ENCODE measurements at regions not wholly inside any gene's neighbourhood (a gene's known extent, or its start where the extent isn't known, plus 50 kb on each side); places are given as distances from the start of the nearest gene placed in this dataset.
"Not testable (repeated sequence)": the region's sequence is repeated elsewhere in the genome, so short reads cannot be mapped to it uniquely, and the experiment has no call there.

GRCh38 chr12:4822572-4822971 is 87.1 kb upstream of the KCNA1 start:
- Mint-ChIP-seq H3K4me1 (peaks cover 36 to 39% of the 10 kb centered on the region in 2 donors), H3K9me3 (no peaks in the 10 kb centered on the region), H3K4me3 (no peak overlapping the region), H3K27ac (peak overlapping the region in 1 of 6 donors; percentile 33), H3K27me3 (ENCODE audit: low read depth in 3 of 3) (peaks cover 0 to 4% (median 2%) of the 10 kb centered on the region in 3 donors), H3K36me3 (peaks cover 0 to 9% (median 0%) of the 10 kb centered on the region in 3 donors)
- DNase-seq, result no peak

GRCh38 chr12:4824380-4824779 is 85.3 kb upstream of the KCNA1 start:
- H3K9me3 Mint-ChIP-seq, result no peaks in the 10 kb centered on the region
- peaks cover 0 to 9% (median 0%) of the 10 kb centered on the region in 3 donors for H3K36me3 Mint-ChIP-seq
- H3K4me3 Mint-ChIP-seq, result no peak overlapping the region
- H3K27ac Mint-ChIP-seq, result no peak overlapping the region
- peaks cover 52 to 54% of the 10 kb centered on the region in 2 donors for H3K4me1 Mint-ChIP-seq
- DNase-seq, result no peak
- peaks cover 0 to 4% (median 1%) of the 10 kb centered on the region in 3 donors for H3K27me3 Mint-ChIP-seq (ENCODE audit: low read depth in 3 of 3)

- Mint-ChIP-seq H3K4me1 (peaks cover 61 to 63% of the 10 kb centered on the region in 2 donors), H3K27me3 (ENCODE audit: low read depth in 3 of 3) (peaks cover 2 to 4% (median 3%) of the 10 kb centered on the region in 3 donors), H3K4me3 (peak overlapping the region; percentile 49 to 69 (median 63)), H3K27ac (peak overlapping the region in 5 of 6 donors; percentile 46 to 89 (median 79)), H3K9me3 (no peaks in the 10 kb centered on the region), H3K36me3 (peaks cover 0 to 9% (median 0%) of the 10 kb centered on the region in 3 donors)
- peak in 2 of 3 donors; percentile 10 to 22 for DNase-seq
Measured at GRCh38 chr12:4825011-4825858, 84.5 kb upstream of the KCNA1 start.

DNA sequence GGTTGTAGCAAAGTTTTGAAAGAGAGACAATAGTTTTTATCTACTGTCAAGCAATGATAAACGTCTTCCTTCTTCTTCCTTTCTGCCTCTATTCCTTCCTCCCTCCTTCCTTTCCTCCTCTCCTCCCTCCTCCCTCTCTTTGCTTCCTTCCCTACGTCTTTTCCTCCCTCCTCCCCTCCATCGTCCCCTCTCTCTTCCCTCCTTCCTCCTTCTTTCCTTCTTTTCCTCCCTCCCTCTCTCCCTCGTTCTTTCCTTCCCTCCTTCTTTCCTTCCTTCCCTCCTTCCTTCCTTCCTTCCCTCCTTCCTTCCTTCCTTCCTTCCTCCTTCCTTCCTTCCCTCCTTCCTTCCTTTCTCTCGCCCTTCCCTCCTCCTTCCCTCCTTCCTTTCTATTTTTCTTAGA is 82.8 kb upstream of the KCNA1 start:
- Mint-ChIP-seq H3K36me3 (peaks cover 0 to 9% (median 0%) of the 10 kb centered on the region in 3 donors), H3K4me3 (peak overlapping the region in 1 of 5 donors; percentile 26), H3K4me1 (peaks cover 65 to 72% of the 10 kb centered on the region in 2 donors), H3K27me3 (ENCODE audit: low read depth in 3 of 3) (peaks cover 3 to 7% (median 5%) of the 10 kb centered on the region in 3 donors), H3K9me3 (no peaks in the 10 kb centered on the region), H3K27ac (peak overlapping the region in 5 of 6 donors; percentile 40 to 89 (median 55))
- no peak for DNase-seq

DNA sequence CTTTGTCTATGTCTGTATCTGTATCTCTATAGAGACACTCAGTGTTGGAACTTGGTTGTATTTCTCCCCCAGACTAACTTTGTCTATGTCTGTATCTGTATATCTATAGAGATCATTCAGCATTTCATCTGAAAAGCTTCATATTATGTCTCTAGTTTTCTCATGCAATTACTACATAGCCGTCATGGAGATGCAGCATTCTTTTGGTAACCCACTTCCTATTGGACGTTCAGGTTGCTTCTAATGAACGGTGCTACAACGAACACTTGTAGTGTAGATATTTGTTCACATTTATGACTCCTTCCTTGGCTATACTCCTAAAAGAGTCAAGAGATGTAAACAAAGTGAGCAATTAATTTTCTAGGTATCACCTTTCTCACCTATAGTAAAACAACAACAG is 81.5 kb upstream of the KCNA1 start:
- H3K4me3 Mint-ChIP-seq, result peak overlapping the region in 4 of 5 donors; percentile 22 to 62 (median 40)
- peaks cover 0 to 4% (median 0%) of the 10 kb centered on the region in 3 donors for H3K36me3 Mint-ChIP-seq
- H3K27ac Mint-ChIP-seq, result peak overlapping the region in 3 of 6 donors; percentile 13 to 60 (median 55)
- peaks cover 65 to 72% of the 10 kb centered on the region in 2 donors for H3K4me1 Mint-ChIP-seq
- H3K27me3 Mint-ChIP-seq (ENCODE audit: low read depth in 3 of 3), result peaks cover 3 to 5% (median 5%) of the 10 kb centered on the region in 3 donors
- no peaks in the 10 kb centered on the region for H3K9me3 Mint-ChIP-seq
- no peak for DNase-seq

DNA sequence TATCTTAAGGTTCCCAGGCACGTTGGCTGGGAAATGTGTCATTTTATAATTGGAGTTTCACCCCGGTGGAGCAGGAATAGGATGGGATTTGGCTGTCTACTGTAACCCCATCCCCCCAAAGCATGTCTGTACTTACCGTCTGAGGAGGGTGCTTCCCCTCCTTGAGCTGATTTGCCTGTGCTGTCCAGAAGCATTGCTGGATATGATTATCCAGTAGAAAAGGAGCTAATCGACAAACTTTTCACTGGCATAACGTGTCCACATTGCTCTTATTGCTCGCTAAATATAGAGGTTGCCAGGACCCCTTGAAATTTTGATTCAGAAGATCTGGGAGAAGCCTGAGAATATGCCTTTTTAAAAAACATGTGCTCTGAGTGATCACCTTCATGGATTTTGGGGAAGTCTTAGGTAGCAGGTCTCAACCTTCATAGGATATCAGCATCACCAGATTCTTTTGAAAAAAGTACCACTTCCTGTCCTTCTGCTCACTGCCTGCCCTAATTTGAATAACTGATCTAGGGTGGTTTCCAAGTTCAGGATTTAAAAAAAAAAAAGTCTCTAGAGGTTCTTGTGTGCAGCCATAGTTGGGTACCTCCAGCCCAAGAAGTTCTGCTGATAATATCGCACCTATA is 80.4 kb upstream of the KCNA1 start:
- no peaks in the 10 kb centered on the region for H3K9me3 Mint-ChIP-seq
- peaks cover 61 to 69% of the 10 kb centered on the region in 2 donors for H3K4me1 Mint-ChIP-seq
- peak overlapping the region; percentile 56 to 83 (median 62) for H3K4me3 Mint-ChIP-seq
- peaks cover 0 to 4% (median 0%) of the 10 kb centered on the region in 3 donors for H3K36me3 Mint-ChIP-seq
- H3K27me3 Mint-ChIP-seq (ENCODE audit: low read depth in 3 of 3), result peaks cover 3 to 7% (median 5%) of the 10 kb centered on the region in 3 donors
- H3K27ac Mint-ChIP-seq, result peak overlapping the region in 5 of 6 donors; percentile 22 to 79 (median 73)
- peak; percentile 2 to 23 (median 16) for DNase-seq

DNA sequence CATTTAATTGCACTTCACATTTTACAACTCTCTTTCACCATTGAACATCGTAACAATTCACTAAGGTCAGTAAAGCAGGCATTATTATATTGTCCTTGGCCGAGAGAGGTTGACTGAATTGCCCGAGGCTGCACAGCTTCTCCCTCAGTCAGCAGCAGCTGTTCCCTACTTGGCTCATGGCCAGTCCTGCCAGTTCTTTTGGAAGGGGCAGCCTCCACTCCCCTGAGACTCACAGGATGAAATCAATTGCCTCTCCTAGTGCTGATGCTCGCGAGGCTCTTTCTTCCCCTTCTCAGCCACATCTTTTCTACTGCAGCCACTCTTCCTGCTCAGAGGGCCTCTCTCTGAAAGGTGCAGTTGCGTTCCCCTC is 79.9 kb upstream of the KCNA1 start:
- Mint-ChIP-seq H3K4me3 (peak overlapping the region; percentile 56 to 83 (median 62)), H3K27ac (peak overlapping the region; percentile 5 to 79 (median 38)), H3K9me3 (no peaks in the 10 kb centered on the region), H3K27me3 (ENCODE audit: low read depth in 3 of 3) (peaks cover 3 to 7% (median 5%) of the 10 kb centered on the region in 3 donors), H3K36me3 (peaks cover 0 to 4% (median 0%) of the 10 kb centered on the region in 3 donors), H3K4me1 (peaks cover 56 to 64% of the 10 kb centered on the region in 2 donors)
- DNase-seq, result no peak

DNA sequence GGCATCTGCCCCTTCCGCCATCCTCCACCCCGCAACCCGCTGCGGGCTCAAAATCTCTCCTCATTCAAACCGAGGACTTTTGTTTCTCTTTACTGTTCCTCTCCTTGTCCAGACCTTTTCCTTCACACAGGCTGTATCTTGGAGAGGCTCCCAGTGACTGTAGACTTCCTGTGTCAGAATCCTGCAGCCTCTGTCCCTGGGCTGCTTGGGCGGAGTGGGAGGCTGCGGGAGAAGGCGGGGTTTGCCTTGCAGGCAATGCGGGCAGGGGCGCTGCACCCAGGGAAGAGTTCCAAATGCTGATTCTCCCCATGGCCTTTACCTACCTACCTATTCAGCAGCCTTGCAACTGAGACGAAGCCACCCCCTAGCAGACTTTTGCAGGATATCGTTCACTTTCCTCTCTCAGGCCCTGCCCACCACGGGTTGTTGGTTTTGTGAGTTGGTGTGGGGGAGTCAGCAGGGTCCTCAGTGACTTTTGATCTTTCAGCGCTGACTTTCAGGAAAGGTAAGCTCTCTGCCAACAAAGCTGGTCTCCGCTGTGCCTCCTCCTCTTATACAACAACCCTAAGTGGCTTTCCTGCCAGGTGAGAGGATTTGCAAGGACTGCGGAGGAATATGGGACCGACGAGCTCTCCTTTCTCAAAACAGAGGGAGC is 79.0 kb upstream of the KCNA1 start:
- Mint-ChIP-seq H3K36me3 (peaks cover 0 to 3% (median 0%) of the 10 kb centered on the region in 3 donors), H3K4me1 (peaks cover 47 to 55% of the 10 kb centered on the region in 2 donors), H3K27me3 (ENCODE audit: low read depth in 3 of 3) (peaks cover 3 to 7% (median 5%) of the 10 kb centered on the region in 3 donors), H3K9me3 (no peaks in the 10 kb centered on the region), H3K4me3 (peak overlapping the region in 1 of 5 donors; percentile 26), H3K27ac (peak overlapping the region in 1 of 6 donors; percentile 50)
- DNase-seq, result no peak

DNA sequence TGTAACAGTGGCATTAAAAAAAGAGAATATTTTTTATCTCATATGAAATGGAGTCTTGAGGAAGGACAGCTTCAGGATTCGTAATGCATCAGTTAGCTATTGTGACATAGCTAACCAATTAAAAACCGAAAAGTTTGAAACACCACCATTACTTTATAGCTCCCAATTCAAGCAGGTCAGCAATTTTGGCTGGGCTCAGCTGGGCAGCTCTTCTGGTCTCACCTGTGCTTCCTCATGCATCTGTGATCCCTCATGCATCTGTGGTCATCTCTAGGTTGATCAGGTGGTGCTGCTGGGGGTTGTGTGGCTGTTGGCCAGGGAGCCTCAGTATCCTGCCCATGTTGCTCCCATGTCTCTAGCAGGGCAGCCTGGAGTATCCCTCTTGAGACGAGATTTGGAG is 76.7 kb upstream of the KCNA1 start:
- Mint-ChIP-seq H3K9me3 (no peaks in the 10 kb centered on the region), H3K27ac (no peak overlapping the region), H3K36me3 (peaks cover 0 to 3% (median 0%) of the 10 kb centered on the region in 3 donors), H3K4me3 (no peak overlapping the region), H3K4me1 (peaks cover 26 to 31% of the 10 kb centered on the region in 2 donors), H3K27me3 (ENCODE audit: low read depth in 3 of 3) (peaks cover 4 to 10% (median 6%) of the 10 kb centered on the region in 3 donors)
- no peak for DNase-seq

DNA sequence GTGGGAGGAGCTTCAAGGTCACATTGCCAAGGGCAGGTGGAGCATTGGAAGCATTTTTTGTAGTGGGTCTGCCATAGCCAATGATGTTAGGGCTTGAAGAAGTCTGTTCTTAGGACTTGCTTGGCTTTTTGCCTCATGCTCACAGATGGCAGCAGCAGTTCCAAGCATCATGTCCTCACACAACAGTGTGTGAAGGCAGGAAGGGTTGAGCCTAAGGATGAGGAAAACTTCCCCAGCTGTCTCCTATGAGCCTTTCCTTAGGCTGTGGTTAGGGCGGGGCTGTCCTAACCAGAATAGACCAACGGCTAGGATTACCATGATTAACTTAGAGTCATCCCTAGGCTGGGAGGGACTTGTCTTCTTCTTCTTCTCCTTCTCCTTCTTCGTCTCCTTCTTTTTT is 76.2 kb upstream of the KCNA1 start:
- Mint-ChIP-seq H3K4me3 (no peak overlapping the region), H3K27me3 (ENCODE audit: low read depth in 3 of 3) (peaks cover 5 to 10% (median 7%) of the 10 kb centered on the region in 3 donors), H3K4me1 (peaks cover 21 to 27% of the 10 kb centered on the region in 2 donors), H3K27ac (no peak overlapping the region), H3K9me3 (no peaks in the 10 kb centered on the region), H3K36me3 (peaks cover 0 to 3% (median 0%) of the 10 kb centered on the region in 3 donors)
- no peak for DNase-seq

DNA sequence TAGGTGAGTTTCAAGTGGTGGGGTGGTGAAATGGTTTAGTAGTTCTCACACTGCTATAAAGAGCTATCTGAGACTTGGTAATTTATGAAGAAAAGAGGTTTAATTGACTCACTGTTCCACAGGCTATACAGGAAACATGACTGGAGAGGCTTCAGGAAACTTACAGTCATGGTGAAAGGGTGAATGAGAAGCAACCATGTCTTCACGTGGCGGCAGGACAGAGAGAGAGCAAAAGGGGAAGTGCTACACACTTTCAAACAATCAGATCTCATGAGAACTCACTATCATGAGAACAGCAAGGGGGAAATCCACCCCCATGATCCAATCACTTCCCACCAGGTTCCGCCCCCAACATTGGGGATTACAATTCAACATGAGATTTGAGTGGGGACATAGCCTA is 67.3 kb upstream of the KCNA1 start:
- DNase-seq; H3K27me3 Mint-ChIP-seq (ENCODE audit: low read depth in 3 of 3); H3K9me3 Mint-ChIP-seq; H3K4me1 Mint-ChIP-seq; H3K27ac Mint-ChIP-seq; H3K36me3 Mint-ChIP-seq; H3K4me3 Mint-ChIP-seq: not testable (repeated sequence)

DNA sequence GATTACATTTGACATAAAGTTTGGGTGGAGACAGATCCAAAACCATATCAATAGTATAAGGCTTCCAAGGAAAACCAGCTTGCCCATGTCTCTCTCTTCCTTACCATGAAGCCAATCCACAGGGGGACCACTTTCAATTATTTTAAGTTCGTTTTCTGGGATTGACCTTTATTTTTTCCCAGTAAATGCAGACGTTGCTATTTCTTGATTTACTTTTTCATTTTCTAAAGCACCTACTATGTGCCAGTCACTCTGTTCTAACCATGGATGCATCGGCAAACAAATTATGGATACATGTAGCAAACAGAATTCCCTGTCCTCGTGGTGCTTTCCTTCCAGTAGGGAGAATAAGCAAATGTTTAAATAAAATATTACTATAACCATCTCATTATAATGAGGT is 65.8 kb upstream of the KCNA1 start:
- H3K27ac Mint-ChIP-seq, result no peak overlapping the region
- no peaks in the 10 kb centered on the region for H3K4me1 Mint-ChIP-seq
- no peaks in the 10 kb centered on the region for H3K9me3 Mint-ChIP-seq
- peaks cover 0 to 8% (median 3%) of the 10 kb centered on the region in 3 donors for H3K27me3 Mint-ChIP-seq (ENCODE audit: low read depth in 3 of 3)
- DNase-seq, result no peak
- H3K4me3 Mint-ChIP-seq, result no peak overlapping the region
- H3K36me3 Mint-ChIP-seq, result no peaks in the 10 kb centered on the region

GRCh38 chr12:4847713-4848112 is 62.0 kb upstream of the KCNA1 start:
- no peaks in the 10 kb centered on the region for H3K36me3 Mint-ChIP-seq
- peaks cover under 1 to 8% (median 3%) of the 10 kb centered on the region in 3 donors for H3K27me3 Mint-ChIP-seq (ENCODE audit: low read depth in 3 of 3)
- no peaks in the 10 kb centered on the region for H3K9me3 Mint-ChIP-seq
- no peaks in the 10 kb centered on the region for H3K4me1 Mint-ChIP-seq
- no peak overlapping the region for H3K4me3 Mint-ChIP-seq
- no peak overlapping the region for H3K27ac Mint-ChIP-seq
- DNase-seq, result no peak
